ENCODE measurements at regions not wholly inside any gene's neighbourhood (a gene's known extent, or its start where the extent isn't known, plus 50 kb on each side); places are given as distances from the start of the nearest gene placed in this dataset.

DNA sequence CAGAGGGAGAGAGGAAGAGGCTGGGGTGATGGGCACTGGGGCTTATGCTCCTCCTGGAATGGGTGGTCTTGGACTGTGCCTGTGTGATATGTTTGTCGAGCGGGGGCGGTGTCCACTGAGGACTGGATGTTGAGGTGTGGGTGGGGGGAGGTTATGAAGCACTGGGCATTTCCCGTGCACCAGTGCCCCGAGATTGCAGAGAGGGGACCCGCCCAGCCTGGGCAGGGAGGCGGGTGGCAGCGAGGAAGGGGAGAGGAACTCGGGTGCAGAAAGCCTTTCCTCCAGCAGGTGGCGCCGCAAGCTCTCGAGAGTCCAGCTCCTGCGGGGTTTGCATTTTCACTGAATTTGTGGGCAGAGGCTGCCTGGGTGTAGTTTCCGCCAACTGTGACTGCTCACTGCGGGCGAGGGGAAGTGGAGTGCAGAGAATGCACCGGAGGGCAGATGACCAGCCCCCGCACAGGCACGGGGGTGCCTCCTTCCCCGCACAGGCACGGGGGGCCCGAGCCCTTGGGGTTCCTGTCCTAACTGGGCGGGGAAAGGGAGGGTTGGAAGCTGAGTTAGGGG, 190.6 kb downstream of the SEC14L1 start (continued):
- TF ChIP-seq, protein P1, sequence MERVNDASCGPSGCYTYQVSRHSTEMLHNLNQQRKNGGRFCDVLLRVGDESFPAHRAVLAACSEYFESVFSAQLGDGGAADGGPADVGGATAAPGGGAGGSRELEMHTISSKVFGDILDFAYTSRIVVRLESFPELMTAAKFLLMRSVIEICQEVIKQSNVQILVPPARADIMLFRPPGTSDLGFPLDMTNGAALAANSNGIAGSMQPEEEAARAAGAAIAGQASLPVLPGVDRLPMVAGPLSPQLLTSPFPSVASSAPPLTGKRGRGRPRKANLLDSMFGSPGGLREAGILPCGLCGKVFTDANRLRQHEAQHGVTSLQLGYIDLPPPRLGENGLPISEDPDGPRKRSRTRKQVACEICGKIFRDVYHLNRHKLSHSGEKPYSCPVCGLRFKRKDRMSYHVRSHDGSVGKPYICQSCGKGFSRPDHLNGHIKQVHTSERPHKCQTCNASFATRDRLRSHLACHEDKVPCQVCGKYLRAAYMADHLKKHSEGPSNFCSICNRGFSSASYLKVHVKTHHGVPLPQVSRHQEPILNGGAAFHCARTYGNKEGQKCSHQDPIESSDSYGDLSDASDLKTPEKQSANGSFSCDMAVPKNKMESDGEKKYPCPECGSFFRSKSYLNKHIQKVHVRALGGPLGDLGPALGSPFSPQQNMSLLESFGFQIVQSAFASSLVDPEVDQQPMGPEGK (CRISPR knock-in tag; IDR thresholded peaks at IDR 0.05) = peak; percentile 80
- TF ChIP-seq CEBPG (CRISPR knock-in tag; IDR thresholded peaks at IDR 0.05) = peak; percentile 11; the same call in 1 of the 2 replicates
- TF ChIP-seq ZNF430 (CRISPR knock-in tag; IDR thresholded peaks at IDR 0.05) = no peak; the same call in 1 of the 2 replicates
- TF ChIP-seq, protein P2, sequence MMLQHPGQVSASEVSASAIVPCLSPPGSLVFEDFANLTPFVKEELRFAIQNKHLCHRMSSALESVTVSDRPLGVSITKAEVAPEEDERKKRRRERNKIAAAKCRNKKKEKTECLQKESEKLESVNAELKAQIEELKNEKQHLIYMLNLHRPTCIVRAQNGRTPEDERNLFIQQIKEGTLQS (CRISPR knock-in tag; IDR thresholded peaks at IDR 0.05) = peak; percentile 23; the same call in 1 of the 2 replicates
- TF ChIP-seq GFI1 (CRISPR knock-in tag; IDR thresholded peaks at IDR 0.05; ENCODE audit: borderline replicate concordance) = peak; percentile 26; the same call in 1 of the 2 replicates
- TF ChIP-seq ERF (CRISPR knock-in tag; IDR thresholded peaks at IDR 0.05) = peak; percentile 87; the same call in 1 of the 2 replicates
- TF ChIP-seq, protein P3, sequence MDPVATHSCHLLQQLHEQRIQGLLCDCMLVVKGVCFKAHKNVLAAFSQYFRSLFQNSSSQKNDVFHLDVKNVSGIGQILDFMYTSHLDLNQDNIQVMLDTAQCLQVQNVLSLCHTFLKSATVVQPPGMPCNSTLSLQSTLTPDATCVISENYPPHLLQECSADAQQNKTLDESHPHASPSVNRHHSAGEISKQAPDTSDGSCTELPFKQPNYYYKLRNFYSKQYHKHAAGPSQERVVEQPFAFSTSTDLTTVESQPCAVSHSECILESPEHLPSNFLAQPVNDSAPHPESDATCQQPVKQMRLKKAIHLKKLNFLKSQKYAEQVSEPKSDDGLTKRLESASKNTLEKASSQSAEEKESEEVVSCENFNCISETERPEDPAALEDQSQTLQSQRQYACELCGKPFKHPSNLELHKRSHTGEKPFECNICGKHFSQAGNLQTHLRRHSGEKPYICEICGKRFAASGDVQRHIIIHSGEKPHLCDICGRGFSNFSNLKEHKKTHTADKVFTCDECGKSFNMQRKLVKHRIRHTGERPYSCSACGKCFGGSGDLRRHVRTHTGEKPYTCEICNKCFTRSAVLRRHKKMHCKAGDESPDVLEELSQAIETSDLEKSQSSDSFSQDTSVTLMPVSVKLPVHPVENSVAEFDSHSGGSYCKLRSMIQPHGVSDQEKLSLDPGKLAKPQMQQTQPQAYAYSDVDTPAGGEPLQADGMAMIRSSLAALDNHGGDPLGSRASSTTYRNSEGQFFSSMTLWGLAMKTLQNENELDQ (CRISPR knock-in tag; IDR thresholded peaks at IDR 0.05; ENCODE audit: borderline replicate concordance) = no peak
- TF ChIP-seq ZNF207 (IDR thresholded peaks at IDR 0.05; ENCODE audit: borderline replicate concordance) = no peak
- TF ChIP-seq, protein P4, sequence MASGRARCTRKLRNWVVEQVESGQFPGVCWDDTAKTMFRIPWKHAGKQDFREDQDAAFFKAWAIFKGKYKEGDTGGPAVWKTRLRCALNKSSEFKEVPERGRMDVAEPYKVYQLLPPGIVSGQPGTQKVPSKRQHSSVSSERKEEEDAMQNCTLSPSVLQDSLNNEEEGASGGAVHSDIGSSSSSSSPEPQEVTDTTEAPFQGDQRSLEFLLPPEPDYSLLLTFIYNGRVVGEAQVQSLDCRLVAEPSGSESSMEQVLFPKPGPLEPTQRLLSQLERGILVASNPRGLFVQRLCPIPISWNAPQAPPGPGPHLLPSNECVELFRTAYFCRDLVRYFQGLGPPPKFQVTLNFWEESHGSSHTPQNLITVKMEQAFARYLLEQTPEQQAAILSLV (CRISPR knock-in tag; IDR thresholded peaks at IDR 0.05; ENCODE audit: borderline replicate concordance) = peak; percentile 55; the same call in 1 of the 2 replicates
- TF ChIP-seq, protein P5, sequence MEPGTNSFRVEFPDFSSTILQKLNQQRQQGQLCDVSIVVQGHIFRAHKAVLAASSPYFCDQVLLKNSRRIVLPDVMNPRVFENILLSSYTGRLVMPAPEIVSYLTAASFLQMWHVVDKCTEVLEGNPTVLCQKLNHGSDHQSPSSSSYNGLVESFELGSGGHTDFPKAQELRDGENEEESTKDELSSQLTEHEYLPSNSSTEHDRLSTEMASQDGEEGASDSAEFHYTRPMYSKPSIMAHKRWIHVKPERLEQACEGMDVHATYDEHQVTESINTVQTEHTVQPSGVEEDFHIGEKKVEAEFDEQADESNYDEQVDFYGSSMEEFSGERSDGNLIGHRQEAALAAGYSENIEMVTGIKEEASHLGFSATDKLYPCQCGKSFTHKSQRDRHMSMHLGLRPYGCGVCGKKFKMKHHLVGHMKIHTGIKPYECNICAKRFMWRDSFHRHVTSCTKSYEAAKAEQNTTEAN (CRISPR knock-in tag; conservative IDR thresholded peaks at IDR 0.05) = no peak
- TF ChIP-seq, protein P6, sequence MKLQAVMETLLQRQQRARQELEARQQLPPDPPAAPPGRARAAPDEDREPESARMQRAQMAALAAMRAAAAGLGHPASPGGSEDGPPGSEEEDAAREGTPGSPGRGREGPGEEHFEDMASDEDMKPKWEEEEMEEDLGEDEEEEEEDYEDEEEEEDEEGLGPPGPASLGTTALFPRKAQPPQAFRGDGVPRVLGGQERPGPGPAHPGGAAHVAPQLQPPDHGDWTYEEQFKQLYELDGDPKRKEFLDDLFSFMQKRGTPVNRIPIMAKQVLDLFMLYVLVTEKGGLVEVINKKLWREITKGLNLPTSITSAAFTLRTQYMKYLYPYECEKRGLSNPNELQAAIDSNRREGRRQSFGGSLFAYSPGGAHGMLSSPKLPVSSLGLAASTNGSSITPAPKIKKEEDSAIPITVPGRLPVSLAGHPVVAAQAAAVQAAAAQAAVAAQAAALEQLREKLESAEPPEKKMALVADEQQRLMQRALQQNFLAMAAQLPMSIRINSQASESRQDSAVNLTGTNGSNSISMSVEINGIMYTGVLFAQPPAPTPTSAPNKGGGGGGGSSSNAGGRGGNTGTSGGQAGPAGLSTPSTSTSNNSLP (IDR thresholded peaks at IDR 0.05; ENCODE audit: low read depth, low read length) = peak; percentile 48; the same call in 1 of the 2 replicates
- peak; percentile 51; the same call in 1 of the 2 replicates for TF ChIP-seq RFXANK (CRISPR knock-in tag; IDR thresholded peaks at IDR 0.05)
- no peak for TF ChIP-seq ZNF251 (CRISPR knock-in tag; IDR thresholded peaks at IDR 0.05)
- peak; percentile 62; the same call in 1 of the 2 replicates for TF ChIP-seq ZNF331 (CRISPR knock-in tag; IDR thresholded peaks at IDR 0.05)
- no peak for TF ChIP-seq NFIC (IDR thresholded peaks at IDR 0.05; ENCODE audit: low read length)
- no peak for TF ChIP-seq ADNP (CRISPR knock-in tag; IDR thresholded peaks at IDR 0.05)
- TF ChIP-seq ZNF883 (CRISPR knock-in tag; IDR thresholded peaks at IDR 0.05; ENCODE audit: not compliant biosample characterization) = no peak
- TF ChIP-seq ZNF570 (CRISPR knock-in tag; IDR thresholded peaks at IDR 0.05; ENCODE audit: borderline replicate concordance) = no peak
- TF ChIP-seq ATF1 (CRISPR knock-in tag; IDR thresholded peaks at IDR 0.05) = no peak
- TF ChIP-seq HDAC1 (CRISPR knock-in tag; IDR thresholded peaks at IDR 0.05) = 0 out of 2 replicates have a peak, but pooled peaks have one; percentile 35
- TF ChIP-seq GTF3A (CRISPR knock-in tag; conservative IDR thresholded peaks at IDR 0.05) = no peak
- no peak for TF ChIP-seq TCF12 (IDR thresholded peaks at IDR 0.05)
- no peak for TF ChIP-seq TCF12 (CRISPR knock-in tag; IDR thresholded peaks at IDR 0.05)

Data from HepG2 (cell line).